Stimulated activated CD8-positive, alpha-beta memory T cell treated with anti-CD3 and anti-CD28 coated beads, Interleukin-4, amount 100 ng/mL, for 4 hours (primary cell): ENCODE measurements at regions not wholly inside any gene's neighbourhood (a gene's known extent, or its start where the extent isn't known, plus 50 kb on each side); places are given as distances from the start of the nearest gene placed in this dataset.
"Not testable (repeated sequence)": the region's sequence is repeated elsewhere in the genome, so short reads cannot be mapped to it uniquely, and the experiment has no call there.

Experiments used
- DNase-seq, 2 donors: peaks; one replicate each; pipeline ENCODE4 v3.0.0-alpha.2; 2020; ENCODE audit warnings: low read depth in 2 of 2, low spot score in 1 of 2

DNA sequence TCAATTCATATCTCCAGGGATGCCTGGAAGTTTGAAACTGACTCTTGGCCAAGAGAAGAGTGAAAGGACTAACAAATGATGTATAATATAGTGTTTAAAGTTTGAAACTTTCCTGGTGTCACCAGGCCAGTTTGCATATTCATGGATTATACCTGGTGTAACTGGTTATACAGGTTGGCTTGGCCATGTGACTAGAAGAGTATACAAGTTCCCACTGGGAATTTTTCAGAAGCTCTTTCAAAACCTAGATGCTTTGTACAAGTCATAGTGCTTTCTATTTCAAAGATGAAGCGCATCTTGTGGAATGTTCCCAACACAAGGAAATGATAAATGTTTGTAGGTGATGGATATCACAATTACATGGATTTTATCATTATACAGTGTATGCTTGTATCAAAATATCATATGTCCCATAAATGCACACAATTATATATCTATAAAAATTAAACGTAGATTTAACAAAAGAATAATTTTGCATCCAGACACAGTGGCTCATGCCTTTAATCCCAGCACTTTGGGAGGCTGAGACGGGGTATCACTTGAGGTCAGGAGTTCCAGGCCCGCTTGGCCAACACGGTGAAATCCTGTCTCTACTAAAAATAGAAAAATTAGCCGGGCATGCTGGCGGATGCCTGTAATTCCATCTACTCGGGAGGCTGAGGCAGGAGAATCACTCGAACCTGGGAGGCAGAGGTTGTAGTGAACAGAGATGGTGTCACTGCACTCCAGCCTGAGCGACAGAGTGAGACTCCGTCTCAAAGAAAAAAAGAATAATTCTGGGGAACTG is 1420.2 kb downstream of the GRIK2 start:
- DNase-seq = no peak

DNA sequence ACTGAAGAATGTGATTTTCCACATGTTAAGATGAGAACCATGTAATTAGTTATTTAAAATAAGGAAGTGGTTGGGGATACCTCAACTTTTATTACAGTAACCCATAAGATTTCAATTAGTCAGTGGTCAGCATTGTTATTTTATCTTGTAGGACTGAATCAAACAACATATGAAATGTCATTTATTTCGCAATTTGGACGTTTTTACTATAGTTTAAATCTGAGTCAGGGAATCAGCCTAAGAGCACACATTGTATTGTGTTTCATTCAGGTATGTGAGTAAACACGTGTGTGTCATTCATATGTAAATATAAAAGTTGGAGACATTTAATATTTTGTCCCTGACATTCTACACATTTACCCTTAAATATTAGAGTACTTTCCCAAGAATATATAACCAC is 1418.7 kb downstream of the GRIK2 start:
- DNase-seq = no peak

DNA sequence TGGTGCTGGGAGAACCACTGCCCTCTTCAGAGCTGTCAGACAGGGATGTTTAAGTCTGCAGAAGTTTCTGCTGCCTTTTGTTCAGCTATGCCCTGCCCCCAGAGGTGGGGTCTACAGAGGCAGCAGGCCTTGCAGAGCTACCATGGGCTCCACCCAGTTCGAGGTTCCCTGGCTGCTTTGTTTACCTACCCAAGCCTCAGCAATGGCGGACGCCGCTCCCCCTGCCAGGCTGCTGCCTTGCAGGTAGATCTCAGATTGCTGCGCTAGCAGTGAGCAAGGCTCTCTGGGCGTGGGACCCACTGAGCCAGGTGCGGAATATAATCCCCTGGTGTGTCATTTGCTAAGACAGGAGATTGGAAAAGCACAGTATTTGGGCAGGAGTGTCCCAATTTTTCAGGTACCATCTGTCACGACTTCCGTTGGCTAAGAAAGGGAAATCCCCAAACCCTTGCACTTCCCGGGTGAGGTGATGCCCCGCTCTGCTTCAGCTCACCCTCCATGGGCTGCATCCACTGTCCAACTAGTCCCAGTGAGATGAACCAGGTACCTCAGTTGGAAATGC is 1415.5 kb downstream of the GRIK2 start:
- DNase-seq = not testable (repeated sequence)

DNA sequence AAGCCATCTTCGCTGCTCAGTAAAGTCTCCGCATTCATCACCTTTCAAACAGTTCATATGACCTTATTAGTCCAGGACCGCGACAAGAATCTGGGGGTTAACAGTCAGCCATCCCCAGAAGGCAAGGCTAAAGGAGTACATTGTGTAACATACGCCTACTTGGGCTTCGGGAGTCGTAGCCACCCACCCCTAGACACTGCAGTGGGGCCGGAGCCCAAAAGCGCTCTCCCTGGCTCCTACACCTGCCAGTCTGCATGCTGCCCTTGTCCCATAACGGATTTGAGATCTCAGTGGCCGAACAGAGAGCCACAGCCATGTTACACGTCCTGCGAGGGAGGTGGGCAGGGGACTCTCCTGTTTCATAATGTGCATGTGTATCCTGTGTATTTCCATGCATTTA is 1405.5 kb downstream of the GRIK2 start:
- DNase-seq = no peak

DNA sequence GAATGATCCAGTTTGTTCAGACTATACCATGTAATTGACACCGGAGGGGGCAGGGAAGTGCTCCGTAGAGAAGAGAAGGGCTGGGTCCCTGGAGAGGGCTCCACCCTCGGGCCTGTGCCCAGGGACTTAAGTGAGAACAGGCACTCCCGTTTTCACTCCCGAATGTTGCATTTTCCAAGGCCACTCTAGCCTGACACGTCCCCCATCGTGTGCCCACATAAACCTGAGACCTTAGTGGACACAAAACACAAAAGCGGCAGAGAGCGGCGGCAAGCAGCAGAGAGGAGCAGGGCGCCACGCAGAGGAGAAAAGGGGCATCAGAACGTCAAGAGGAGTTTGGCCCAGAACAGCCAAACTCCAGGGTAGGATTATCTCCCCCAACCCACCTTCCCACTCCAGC is 1405.1 kb downstream of the GRIK2 start:
- no peak for DNase-seq

DNA sequence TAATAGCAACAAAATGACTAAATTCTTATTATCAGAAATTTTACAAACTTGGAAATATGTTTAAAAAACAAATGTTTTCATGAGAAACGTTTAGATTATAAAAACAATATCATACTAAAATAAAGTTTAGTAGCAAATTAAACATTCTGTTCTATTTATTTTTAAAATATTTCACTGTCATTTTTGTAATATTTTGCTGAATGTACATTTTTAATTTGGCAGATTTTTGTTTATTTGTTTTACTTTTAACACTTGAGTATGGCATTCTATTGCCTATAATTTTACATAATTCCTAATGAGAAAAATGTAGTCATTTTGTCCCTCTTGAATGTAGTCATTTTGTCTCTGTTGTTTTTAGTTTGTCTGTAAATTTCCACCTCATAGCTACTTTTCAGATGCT is 1400.2 kb downstream of the GRIK2 start:
- no peak for DNase-seq

DNA sequence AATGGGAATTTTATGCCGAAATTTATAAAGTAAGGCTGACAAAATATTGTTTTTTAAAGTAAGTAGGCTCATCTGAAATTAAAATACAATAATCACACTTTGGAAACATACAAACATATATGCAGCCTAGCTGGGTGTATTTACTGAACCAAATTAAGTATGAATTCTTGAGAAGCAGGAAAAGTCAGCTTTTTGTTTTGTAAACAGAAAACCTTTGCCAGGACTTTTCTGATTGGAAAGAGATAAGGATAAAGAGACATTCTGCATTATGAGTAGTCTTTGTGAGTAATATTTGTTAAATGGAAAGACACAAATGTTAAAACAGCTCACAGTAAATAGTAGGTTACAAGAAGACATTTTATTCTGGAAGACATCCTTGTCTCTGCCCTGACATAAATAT is 1380.8 kb downstream of the GRIK2 start:
- DNase-seq = no peak

DNA sequence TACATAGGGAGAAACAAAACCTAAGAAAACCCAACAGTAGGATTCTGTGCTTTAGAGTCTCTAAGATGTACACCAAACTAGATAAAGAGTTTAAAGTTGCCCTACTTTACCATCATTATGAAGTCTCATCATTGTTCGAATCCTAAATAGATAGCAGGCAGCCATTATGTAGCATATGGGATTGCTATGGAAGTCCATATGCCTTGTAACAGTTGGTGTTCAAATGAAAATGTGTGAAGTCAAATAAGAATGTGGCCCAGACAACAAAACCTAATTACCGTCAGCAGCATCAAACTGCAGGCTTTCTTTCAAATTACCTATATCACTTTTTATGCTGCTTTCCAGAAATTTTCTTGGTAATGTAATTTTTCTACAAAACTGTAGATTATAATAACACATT is 1380.1 kb downstream of the GRIK2 start:
- no peak for DNase-seq

DNA sequence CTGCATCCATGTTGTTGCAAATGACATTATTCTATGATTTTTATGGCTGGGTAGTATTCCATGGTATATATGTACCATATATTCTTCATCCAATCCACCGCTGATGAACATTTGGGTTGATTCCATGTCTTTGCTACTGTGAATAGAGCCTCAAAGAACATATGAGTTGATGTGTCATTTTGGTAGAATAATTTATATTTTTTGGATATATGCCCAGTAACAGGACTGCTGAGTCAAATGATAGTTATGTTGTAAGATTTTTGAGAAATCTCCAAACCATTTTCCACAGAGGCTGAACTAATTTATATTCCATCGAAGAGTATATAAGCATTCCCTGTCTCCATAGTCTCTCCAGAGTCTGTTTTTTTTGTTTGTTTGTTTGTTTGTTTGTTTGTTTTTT is 1373.5 kb downstream of the GRIK2 start:
- no peak for DNase-seq

DNA sequence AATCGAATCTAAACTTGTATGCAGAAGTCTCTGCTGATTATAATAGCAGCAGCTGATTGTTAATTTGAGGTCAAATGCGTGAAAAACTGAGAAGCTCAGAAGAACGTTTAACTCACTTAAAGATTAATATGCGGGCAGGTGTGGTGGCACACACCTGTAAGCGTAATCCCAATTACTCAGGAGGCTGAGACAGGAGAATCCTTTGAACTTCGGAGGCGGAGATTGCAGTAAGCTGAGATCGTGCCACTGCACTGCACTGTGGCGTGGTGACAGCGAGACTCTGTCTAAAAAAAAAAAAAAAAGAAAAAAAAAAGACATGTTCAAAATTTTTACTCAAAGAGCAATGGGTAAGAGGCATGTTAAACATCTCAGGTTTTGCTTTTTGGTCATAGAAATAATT is 1370.8 kb downstream of the GRIK2 start:
- no peak for DNase-seq

DNA sequence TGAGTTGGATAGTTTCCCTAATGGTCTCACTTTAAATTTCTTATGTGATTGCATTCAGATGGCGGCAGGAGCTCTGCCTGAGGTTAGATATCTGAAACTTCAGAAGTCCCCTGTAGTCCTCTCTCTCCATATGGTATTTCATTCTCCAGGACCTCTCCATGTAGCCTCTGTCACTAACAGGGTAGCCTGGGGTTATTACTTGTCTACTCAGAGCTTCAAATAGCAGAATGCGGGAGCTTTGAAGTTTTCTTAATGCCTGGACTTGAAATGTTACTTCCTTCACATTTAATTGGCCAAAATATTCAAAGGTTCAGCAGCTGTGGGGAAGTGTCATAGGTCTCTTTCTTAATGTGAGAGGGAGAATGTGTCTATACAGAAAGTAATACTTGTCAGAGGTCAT is 1370.4 kb downstream of the GRIK2 start:
- no peak for DNase-seq

DNA sequence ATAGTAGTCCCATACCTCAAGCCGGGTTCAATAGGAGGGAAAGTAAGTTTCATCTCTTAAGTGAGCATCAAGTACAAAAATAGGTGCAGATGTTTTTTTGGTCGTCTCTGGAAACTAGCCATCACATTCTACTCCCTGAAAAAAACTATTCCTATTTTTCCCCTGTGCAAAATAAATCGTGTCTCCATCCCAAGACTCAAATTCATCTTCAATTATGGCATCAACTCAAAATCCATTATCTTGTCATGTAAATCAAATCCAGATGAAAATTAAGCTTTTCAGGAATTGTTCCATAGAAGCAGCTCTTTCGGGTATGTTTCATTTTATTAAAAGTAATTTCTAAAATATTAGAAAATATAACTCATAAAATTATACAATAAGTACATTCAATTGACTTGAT is 1368.4 kb downstream of the GRIK2 start:
- DNase-seq = no peak

DNA sequence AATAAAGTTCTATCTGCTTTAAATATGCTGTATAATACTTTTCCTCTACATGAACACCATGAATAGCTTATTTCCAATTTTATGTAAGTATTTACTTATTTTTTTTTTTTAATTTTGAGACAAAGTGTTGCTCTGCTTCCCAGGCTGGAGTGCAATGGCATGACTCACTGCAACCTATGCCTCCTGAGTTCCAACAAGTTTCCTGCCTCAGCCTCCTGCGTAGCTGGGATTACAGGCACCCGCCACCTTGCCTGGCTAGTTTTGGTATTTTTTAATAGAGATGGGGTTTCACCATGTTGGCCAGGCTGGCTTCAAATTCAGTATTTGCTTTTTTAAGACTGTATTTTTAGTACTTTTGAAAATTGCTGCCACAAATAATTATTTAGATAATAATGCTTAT is 1365.9 kb downstream of the GRIK2 start:
- no peak for DNase-seq

DNA sequence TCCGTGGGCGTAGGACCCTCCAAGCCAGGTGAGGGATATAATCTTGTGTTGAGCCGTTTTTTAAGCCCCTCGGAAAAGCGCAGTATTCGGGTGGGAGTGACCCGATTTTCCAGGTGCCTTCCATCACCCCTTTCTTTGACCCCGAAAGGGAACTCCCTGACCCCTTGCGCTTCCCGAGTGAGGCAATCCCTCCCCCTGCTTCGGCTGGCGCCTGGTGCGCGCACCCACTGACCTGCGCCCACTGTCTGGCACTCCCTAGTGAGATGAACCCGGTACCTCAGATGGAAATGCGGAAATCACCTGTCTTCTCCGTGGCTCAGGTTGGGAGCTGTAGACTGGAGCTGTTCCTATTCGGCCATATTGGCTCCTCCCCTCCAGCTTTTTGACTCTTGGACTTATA is 1365.0 kb downstream of the GRIK2 start:
- DNase-seq = not testable (repeated sequence)

DNA sequence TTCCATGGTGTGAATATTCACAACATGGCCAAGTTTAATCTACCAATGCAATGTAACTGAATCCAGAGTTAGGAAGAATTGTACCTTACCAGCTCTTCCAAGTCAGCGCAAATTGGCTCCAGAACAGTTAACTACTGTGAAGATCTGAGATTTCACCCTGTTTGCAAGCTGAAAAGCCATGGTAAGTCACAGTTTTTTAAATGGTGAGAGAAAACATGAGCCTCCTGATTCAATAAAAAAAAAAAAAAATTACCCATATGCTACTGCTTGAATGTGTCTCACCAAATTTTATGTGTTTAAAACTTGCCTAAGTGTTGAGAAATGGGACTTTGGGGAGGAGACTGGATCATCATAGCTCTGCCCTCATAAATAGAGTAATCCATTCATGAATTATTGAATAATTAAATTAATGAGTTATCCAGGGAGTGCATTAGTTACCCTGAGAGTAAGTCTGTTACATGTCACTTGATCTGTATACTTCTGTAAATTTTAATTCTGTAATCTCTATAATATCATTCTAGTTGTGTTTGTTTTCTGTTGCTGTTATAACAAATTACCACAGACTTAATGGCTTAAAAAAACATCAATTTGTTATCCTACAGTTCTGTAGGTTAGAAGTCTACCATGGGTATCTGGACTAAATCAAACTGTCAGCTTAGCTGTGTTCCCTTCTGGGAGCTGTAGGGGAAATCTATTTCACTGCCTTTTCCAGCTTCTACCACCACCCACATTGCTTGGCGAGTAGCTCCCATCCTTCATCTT is 1355.9 kb downstream of the GRIK2 start:
- DNase-seq = no peak

DNA sequence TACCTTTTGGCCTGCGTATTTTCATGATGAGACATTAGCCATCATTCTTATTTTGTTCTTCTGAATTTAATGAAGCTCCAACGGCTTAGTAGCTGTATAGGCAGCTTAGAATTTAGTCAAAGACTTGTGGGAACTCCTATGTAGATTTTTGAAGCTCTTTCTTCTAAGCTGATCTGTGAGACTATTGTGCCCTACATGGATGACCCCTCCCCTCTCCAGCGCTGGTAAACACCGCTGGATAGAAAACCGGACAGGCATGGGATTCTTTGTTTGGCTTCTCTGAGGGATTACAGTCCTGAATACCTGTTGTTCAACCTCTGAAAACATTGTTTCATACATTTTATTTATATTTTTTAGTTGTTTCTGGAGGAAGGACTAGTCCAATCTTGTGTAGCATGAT is 1353.4 kb downstream of the GRIK2 start:
- no peak for DNase-seq

DNA sequence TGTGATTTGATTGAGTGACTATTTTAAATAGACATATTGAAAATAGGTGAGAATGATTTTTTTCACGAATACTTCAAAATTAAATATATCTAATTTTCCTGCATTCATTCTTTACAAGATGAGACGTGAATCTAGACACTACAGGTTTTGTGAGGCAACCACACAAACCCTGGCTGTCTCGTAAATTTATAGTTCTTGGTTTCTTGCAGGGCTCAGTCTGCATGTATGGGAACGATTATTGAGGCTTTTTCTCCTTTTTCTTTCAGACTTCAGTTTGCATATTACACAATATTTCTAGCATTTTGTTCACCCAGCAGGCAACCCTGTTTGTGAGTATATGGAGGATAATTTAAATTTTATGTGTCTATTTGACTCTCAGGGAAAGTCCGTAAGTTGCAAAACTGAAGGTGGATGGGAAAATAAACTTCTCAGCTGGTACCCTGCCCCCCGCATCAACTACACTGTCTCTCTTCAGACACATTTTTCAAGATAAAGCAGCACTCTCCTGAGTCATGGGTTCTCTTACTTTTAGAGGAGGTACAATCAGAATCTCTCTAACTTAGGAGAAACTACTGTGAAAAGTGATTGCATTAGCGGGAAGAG is 1349.3 kb downstream of the GRIK2 start:
- no peak for DNase-seq

DNA sequence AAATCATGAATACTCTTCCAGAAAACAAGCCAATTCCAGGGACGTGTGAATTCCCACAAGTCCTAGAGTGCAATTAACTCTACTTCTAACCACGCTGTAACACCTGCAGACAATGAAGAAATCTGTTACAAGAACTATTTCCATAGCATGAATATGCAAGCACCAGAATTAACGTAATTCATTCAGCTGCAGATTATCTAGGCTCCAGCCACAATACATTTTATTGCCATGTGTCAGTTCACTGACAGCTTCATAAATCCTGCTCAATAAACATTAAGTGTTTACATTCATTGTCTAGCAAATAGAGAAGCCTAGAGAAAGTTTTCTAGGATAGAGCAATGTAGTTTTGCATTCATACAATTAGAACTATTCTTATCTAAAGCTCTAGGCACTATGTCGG is 1348.5 kb downstream of the GRIK2 start:
- no peak for DNase-seq

DNA sequence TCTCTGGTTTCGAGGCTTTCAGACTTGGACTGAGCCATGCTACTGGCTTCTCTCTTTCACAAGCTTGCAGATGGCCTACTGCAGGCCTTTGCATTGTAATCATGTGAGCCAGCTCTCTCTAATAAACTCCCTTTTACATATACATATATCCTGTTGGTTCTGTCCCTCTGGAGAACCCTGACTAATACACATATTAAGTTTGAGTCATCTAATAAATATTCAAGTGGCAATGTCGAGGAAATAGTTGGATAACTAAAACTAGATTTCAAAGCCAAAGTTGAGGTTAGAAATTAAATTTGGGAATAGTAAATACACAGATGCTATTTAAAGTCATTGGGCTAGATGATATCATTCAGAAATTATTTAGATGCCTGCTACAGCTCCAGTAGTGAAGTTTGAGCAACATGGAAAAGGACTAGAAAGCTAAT is 1343.4 kb downstream of the GRIK2 start:
- no peak for DNase-seq

DNA sequence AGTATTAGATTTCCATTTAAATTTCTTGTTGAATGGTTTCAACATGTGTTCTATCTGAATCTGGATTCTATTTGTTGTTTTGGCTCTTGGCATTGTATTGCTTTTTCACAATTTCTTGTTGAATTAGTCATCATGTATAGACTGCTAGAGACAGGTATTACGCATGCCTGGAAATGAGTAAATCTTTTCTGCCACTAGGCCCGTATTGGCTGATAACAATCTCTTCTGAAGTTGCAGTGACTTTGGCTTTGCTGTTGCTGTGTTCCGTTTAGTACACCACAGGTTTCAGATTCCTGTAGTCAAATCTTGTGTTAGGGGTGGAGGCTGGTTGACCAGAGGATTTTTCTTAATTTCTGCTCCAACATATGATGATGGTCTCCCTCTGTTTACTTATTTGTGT is 1339.4 kb downstream of the GRIK2 start:
- no peak for DNase-seq

DNA sequence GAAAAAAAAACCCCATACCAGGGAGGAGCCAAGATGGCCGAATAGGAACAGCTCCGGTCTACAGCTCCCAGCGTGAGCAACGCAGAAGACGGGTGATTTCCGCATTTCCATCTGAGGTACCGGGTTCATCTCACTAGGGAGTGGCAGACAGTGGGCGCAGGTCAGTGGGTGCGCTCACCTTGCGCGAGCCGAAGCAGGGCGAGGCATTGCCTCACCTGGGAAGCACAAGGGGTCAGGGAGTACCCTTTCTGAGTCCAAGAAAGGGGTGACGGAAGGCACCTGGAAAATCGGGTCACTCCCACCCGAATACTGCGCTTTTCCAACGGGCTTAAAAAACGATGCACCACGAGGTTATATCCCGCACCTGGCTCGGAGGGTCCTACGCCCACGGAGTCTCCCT is 1328.6 kb downstream of the GRIK2 start:
- not testable (repeated sequence) for DNase-seq
